Panc1 (cell line): ENCODE measurements at regions not wholly inside any gene's neighbourhood (a gene's known extent, or its start where the extent isn't known, plus 50 kb on each side); places are given as distances from the start of the nearest gene placed in this dataset.
A peak's percentile ranks its signal among the peaks of the same experiment; 100 is the strongest.

Source experiments
- ATAC-seq: fragments of 200-7000 bp; cut with Tn5 transposase; 2 replicates; pipeline ENCODE4 v1.9.1; 2020; ENCODE audit warnings: mild to moderate bottlenecking, moderate library complexity
- BruUV-seq: library from RNA; stranded (reverse); fragments of 400-500 nt; replicated peaks from 2 replicates; lab custom pipeline; 2021; lab: Mats Ljungman, UMichigan
- CTCF ChIA-PET: fragments of 300-600 bp; sonication (Branson Sonifier 250); formaldehyde crosslinking; loops from one replicate; lab custom pipeline; 2022; ENCODE audit warnings: antibody characterized with exemption; lab: Charles Lee
- POLR2A ChIA-PET: fragments of 300-600 bp; sonication (Branson Sonifier 250); formaldehyde crosslinking; loops from one replicate; lab custom pipeline; 2022; ENCODE audit warnings: antibody characterized with exemption; lab: Charles Lee
- DNase-seq: peaks from one replicate; pipeline ENCODE4 v3.0.0-alpha.2; 2010; ENCODE audit warnings: low read depth, low spot score
- H3K27ac ChIP-seq: 2 replicates; pipeline ENCODE4 v1.5.1; 2011; ENCODE audit warnings: mild to moderate bottlenecking, low read length, inconsistent platforms
- H3K27me3 ChIP-seq: fragments of 200-500 bp; sonication (Bioruptor generic); 2 replicates; pipeline ENCODE4 v1.6.0; 2014; ENCODE audit warnings: low read length, inconsistent platforms; ENCODE audit not compliant: control insufficient read depth, insufficient read depth
- H3K36me3 ChIP-seq: fragments of 200-500 bp; sonication (Bioruptor generic); 2 replicates; pipeline ENCODE4 v1.5.1; 2014; ENCODE audit warnings: inconsistent platforms, mild to moderate bottlenecking, low read length, moderate library complexity; ENCODE audit not compliant: control insufficient read depth, insufficient read depth
- H3K4me1 ChIP-seq: 2 replicates; pipeline ENCODE4 v1.5.1; 2011; ENCODE audit warnings: inconsistent platforms, mild to moderate bottlenecking, low read length, moderate library complexity; ENCODE audit not compliant: control insufficient read depth, insufficient read depth
- H3K4me3 ChIP-seq, 2 experiments: 2 replicates each; pipeline ENCODE4 v1.5.1; 2011 to 2012; ENCODE audit warnings: low read depth in 2 of 2, low read length in 2 of 2, mild to moderate bottlenecking in 2 of 2, inconsistent platforms in 1 of 2, moderate library complexity in 1 of 2
- H3K9me3 ChIP-seq: fragments of 200-500 bp; sonication (Bioruptor generic); 2 replicates; pipeline ENCODE4 v1.5.1; 2014; ENCODE audit warnings: low read depth, mild to moderate bottlenecking, inconsistent platforms, low read length, moderate library complexity; ENCODE audit not compliant: control insufficient read depth, insufficient read depth
- POLR2AphosphoS5 ChIP-seq: IDR thresholded peaks from 2 replicates; pipeline ENCODE4 v1.6.1; 2012; ENCODE audit warnings: mild to moderate bottlenecking, low read depth, low read length, moderate library complexity
- SIN3A ChIP-seq: IDR thresholded peaks from 2 replicates; pipeline ENCODE4 v1.6.1; 2012; ENCODE audit warnings: low read depth, mild to moderate bottlenecking, low read length, moderate library complexity, borderline replicate concordance; ENCODE audit not compliant: insufficient read depth
- TCF7L2 ChIP-seq: IDR thresholded peaks from 2 replicates; pipeline ENCODE4 v1.6.1; 2011; ENCODE audit warnings: mild to moderate bottlenecking, low read depth, low read length, inconsistent platforms
- in situ Hi-C: cut with HindIII; loops from 2 replicates; pipeline ENCODE4 v1.10.0; 2016; ENCODE audit warnings: low sequenced_read_pairs, low pct_unique_long_range_greater_than_20kb
- intact Hi-C: fragments of 100-400 bp; cut with micrococcal nuclease; formaldehyde crosslinking; loops from one replicate; pipeline ENCODE4 v1.10.0; 2022; ENCODE audit not compliant: unreplicated experiment
- TF ChIP-seq, protein P1 (sequence below): fragments of 450-650 bp; IDR thresholded peaks from 2 replicates; pipeline ENCODE4 v1.5.1; 2017; ENCODE audit warnings: mild to moderate bottlenecking
- TF ChIP-seq, protein P2 (sequence below), 2 experiments: IDR thresholded peaks; 2 replicates each; pipeline ENCODE4 v1.6.1; 2011 to 2012; ENCODE audit warnings: low read depth in 2 of 2, control low read depth in 1 of 2, low read length in 1 of 2, mild to moderate bottlenecking in 1 of 2, moderate library complexity in 1 of 2; ENCODE audit not compliant: insufficient read depth in 1 of 2

DNA sequence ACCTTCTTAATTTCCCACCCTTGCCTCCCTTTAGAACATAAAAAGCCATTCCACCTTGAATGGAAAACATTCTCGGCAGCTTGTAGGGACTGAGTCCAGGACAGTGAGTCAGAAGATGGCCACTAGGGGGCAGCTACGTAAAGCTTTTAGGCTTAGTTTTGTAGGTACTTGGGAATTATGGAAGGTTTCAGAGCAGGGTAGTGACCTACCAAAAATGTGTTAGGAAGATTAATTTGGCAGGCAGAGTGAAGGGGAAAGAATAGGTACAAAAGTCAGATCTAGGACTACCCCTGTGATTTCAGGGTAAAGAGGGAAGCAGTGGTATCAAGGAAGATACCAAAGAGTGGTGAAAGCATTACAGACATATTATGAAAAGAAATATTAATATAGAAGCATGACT, 198.4 kb downstream of the NDFIP2 start:
- no peaks in the 10 kb centered on the region for H3K9me3 ChIP-seq
- DNase-seq (peak; percentile 47), ATAC-seq (peak; percentile 77; the same call in 1 of the 2 replicates)
- intact Hi-C loops: no loop called here
- CTCF ChIA-PET: interaction anchor here (0.6 to 0.7 kb wide), 2 partner anchors 9 to 369 kb away, joined by 3 read pairs; no protein-coding TSS in a partner anchor
- no TSS peak for BruUV-seq
- TF ChIP-seq, protein P1, sequence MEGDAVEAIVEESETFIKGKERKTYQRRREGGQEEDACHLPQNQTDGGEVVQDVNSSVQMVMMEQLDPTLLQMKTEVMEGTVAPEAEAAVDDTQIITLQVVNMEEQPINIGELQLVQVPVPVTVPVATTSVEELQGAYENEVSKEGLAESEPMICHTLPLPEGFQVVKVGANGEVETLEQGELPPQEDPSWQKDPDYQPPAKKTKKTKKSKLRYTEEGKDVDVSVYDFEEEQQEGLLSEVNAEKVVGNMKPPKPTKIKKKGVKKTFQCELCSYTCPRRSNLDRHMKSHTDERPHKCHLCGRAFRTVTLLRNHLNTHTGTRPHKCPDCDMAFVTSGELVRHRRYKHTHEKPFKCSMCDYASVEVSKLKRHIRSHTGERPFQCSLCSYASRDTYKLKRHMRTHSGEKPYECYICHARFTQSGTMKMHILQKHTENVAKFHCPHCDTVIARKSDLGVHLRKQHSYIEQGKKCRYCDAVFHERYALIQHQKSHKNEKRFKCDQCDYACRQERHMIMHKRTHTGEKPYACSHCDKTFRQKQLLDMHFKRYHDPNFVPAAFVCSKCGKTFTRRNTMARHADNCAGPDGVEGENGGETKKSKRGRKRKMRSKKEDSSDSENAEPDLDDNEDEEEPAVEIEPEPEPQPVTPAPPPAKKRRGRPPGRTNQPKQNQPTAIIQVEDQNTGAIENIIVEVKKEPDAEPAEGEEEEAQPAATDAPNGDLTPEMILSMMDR: peak; percentile 63
- no peak for TF ChIP-seq SIN3A
- in situ Hi-C loops: no loop called here
- no peaks in the 10 kb centered on the region for H3K4me1 ChIP-seq
- H3K4me3 ChIP-seq: no peak overlapping the region
- peak overlapping the region; percentile 54; the same call in 1 of the 2 replicates for H3K27ac ChIP-seq
- POLR2A ChIA-PET: no interaction called here
- no peaks in the 10 kb centered on the region for H3K36me3 ChIP-seq
- H3K27me3 ChIP-seq: no peaks in the 10 kb centered on the region

DNA sequence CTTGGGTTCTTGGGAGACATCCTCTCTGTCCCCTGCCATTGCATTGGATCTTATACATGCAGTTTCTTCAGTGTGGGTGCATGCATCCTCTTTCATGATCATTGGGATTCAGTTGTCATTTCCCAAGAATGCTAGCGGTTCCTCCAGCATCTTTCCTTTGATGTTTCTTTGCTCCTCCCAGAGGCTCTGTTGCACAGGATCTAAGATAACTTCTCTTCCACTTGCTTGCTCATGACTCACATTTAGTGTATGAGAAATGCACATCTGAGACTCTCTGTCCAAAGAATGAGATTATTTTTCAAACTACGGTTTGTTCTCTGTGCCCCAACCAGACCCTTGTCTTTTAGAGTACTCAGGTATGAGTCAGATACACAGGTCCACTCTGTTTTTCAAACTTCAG, 197.1 kb downstream of the NDFIP2 start:
- no peaks in the 10 kb centered on the region for H3K4me1 ChIP-seq
- H3K27me3 ChIP-seq: no peaks in the 10 kb centered on the region
- peak overlapping the region; percentile 17; the same call in 1 of the 2 replicates for H3K27ac ChIP-seq
- no peak for ATAC-seq
- no peak overlapping the region for H3K4me3 ChIP-seq
- intact Hi-C loops (no loop called here), in situ Hi-C loops (no loop called here)
- DNase-seq: no peak
- ChIA-PET POLR2A (no interaction called here), CTCF (no interaction called here)
- H3K36me3 ChIP-seq: no peaks in the 10 kb centered on the region
- no peaks in the 10 kb centered on the region for H3K9me3 ChIP-seq
- TF ChIP-seq TCF7L2 (no peak), POLR2AphosphoS5 (no peak), SIN3A (no peak)
- TF ChIP-seq, protein P1: no peak
- TF ChIP-seq, protein P2, sequence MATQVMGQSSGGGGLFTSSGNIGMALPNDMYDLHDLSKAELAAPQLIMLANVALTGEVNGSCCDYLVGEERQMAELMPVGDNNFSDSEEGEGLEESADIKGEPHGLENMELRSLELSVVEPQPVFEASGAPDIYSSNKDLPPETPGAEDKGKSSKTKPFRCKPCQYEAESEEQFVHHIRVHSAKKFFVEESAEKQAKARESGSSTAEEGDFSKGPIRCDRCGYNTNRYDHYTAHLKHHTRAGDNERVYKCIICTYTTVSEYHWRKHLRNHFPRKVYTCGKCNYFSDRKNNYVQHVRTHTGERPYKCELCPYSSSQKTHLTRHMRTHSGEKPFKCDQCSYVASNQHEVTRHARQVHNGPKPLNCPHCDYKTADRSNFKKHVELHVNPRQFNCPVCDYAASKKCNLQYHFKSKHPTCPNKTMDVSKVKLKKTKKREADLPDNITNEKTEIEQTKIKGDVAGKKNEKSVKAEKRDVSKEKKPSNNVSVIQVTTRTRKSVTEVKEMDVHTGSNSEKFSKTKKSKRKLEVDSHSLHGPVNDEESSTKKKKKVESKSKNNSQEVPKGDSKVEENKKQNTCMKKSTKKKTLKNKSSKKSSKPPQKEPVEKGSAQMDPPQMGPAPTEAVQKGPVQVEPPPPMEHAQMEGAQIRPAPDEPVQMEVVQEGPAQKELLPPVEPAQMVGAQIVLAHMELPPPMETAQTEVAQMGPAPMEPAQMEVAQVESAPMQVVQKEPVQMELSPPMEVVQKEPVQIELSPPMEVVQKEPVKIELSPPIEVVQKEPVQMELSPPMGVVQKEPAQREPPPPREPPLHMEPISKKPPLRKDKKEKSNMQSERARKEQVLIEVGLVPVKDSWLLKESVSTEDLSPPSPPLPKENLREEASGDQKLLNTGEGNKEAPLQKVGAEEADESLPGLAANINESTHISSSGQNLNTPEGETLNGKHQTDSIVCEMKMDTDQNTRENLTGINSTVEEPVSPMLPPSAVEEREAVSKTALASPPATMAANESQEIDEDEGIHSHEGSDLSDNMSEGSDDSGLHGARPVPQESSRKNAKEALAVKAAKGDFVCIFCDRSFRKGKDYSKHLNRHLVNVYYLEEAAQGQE (IDR thresholded peaks at IDR 0.05; ENCODE audit: insufficient read depth in 1 of 2, low read depth in 2 of 2, low read length in 1 of 2): no peak
- BruUV-seq: no TSS peak
